Neural cell (in vitro differentiated cells): ENCODE measurements at regions not wholly inside any gene's neighbourhood (a gene's known extent, or its start where the extent isn't known, plus 50 kb on each side); places are given as distances from the start of the nearest gene placed in this dataset.

ENCODE experiments used
- EP300 ChIP-seq: fragments of 450-650 bp; conservative IDR thresholded peaks from 2 replicates; pipeline ENCODE4 v1.6.1; 2014; ENCODE audit warnings: antibody characterized with exemption, mild to moderate bottlenecking, moderate library complexity; ENCODE audit not compliant: poor library complexity, severe bottlenecking
- EZH2 ChIP-seq: fragments of 200-600, 300-800 bp; shearing (Covaris generic), sonication (generic); IDR thresholded peaks from 2 replicates; pipeline ENCODE4 v1.6.1; 2014; ENCODE audit warnings: antibody characterized with exemption, low read length, borderline replicate concordance, mild to moderate bottlenecking; ENCODE audit not compliant: insufficient read depth, poor library complexity, severe bottlenecking
- POLR2AphosphoS5 ChIP-seq: IDR thresholded peaks from 2 replicates; pipeline ENCODE4 v1.6.1; 2012
- RAD21 ChIP-seq: fragments of 450-650 bp; conservative IDR thresholded peaks from 2 replicates; pipeline ENCODE4 v1.6.1; 2014; ENCODE audit warnings: antibody characterized with exemption, mild to moderate bottlenecking, moderate library complexity
- SMC3 ChIP-seq: fragments of 450-650 bp; conservative IDR thresholded peaks from 2 replicates; pipeline ENCODE4 v1.6.1; 2014; ENCODE audit warnings: antibody characterized with exemption, mild to moderate bottlenecking, moderate library complexity; ENCODE audit not compliant: poor library complexity
- TAF1 ChIP-seq: IDR thresholded peaks from 2 replicates; pipeline ENCODE4 v1.6.1; 2012; ENCODE audit warnings: low read depth
- TF ChIP-seq, protein P1 (sequence below): fragments of 450-650 bp; IDR thresholded peaks from 2 replicates; pipeline ENCODE4 v1.5.1; 2014; ENCODE audit warnings: antibody characterized with exemption, mild to moderate bottlenecking, moderate library complexity; ENCODE audit not compliant: poor library complexity, severe bottlenecking
- TF ChIP-seq, protein P2 (sequence below): IDR thresholded peaks from 2 replicates; pipeline ENCODE4 v1.6.1; 2012; ENCODE audit warnings: borderline replicate concordance

DNA sequence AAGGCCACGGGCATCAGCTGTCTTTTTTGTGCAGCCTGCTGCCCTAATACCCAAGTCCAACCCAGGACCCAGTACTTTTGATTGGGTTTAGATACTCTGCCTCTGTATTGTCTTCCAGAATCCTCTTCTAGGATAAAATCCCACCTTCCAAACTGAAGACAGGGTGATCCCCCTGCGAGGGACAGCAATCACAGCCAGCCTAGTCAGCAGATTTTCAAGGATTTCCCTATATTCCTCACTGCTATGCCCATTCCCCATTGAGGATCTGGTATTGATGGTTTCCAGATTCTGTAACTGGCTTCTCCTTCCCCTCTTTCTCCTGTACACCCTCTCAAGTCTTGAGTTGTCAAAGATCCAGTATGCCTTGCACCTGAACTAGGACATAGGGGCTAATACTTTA is 389.4 kb downstream of the TRIM36 start:
- TF ChIP-seq, protein P1, sequence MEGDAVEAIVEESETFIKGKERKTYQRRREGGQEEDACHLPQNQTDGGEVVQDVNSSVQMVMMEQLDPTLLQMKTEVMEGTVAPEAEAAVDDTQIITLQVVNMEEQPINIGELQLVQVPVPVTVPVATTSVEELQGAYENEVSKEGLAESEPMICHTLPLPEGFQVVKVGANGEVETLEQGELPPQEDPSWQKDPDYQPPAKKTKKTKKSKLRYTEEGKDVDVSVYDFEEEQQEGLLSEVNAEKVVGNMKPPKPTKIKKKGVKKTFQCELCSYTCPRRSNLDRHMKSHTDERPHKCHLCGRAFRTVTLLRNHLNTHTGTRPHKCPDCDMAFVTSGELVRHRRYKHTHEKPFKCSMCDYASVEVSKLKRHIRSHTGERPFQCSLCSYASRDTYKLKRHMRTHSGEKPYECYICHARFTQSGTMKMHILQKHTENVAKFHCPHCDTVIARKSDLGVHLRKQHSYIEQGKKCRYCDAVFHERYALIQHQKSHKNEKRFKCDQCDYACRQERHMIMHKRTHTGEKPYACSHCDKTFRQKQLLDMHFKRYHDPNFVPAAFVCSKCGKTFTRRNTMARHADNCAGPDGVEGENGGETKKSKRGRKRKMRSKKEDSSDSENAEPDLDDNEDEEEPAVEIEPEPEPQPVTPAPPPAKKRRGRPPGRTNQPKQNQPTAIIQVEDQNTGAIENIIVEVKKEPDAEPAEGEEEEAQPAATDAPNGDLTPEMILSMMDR, result no peak
- TF ChIP-seq, protein P2, sequence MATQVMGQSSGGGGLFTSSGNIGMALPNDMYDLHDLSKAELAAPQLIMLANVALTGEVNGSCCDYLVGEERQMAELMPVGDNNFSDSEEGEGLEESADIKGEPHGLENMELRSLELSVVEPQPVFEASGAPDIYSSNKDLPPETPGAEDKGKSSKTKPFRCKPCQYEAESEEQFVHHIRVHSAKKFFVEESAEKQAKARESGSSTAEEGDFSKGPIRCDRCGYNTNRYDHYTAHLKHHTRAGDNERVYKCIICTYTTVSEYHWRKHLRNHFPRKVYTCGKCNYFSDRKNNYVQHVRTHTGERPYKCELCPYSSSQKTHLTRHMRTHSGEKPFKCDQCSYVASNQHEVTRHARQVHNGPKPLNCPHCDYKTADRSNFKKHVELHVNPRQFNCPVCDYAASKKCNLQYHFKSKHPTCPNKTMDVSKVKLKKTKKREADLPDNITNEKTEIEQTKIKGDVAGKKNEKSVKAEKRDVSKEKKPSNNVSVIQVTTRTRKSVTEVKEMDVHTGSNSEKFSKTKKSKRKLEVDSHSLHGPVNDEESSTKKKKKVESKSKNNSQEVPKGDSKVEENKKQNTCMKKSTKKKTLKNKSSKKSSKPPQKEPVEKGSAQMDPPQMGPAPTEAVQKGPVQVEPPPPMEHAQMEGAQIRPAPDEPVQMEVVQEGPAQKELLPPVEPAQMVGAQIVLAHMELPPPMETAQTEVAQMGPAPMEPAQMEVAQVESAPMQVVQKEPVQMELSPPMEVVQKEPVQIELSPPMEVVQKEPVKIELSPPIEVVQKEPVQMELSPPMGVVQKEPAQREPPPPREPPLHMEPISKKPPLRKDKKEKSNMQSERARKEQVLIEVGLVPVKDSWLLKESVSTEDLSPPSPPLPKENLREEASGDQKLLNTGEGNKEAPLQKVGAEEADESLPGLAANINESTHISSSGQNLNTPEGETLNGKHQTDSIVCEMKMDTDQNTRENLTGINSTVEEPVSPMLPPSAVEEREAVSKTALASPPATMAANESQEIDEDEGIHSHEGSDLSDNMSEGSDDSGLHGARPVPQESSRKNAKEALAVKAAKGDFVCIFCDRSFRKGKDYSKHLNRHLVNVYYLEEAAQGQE, result no peak
- no peak for TF ChIP-seq RAD21
- no peak for TF ChIP-seq TAF1
- no peak for TF ChIP-seq POLR2AphosphoS5
- TF ChIP-seq EP300, result no peak
- TF ChIP-seq EZH2, result no peak
- TF ChIP-seq SMC3, result no peak
